ENCODE measurements at regions not wholly inside any gene's neighbourhood (a gene's known extent, or its start where the extent isn't known, plus 50 kb on each side); places are given as distances from the start of the nearest gene placed in this dataset.
"Not testable (repeated sequence)": the region's sequence is repeated elsewhere in the genome, so short reads cannot be mapped to it uniquely, and the experiment has no call there.

DNA sequence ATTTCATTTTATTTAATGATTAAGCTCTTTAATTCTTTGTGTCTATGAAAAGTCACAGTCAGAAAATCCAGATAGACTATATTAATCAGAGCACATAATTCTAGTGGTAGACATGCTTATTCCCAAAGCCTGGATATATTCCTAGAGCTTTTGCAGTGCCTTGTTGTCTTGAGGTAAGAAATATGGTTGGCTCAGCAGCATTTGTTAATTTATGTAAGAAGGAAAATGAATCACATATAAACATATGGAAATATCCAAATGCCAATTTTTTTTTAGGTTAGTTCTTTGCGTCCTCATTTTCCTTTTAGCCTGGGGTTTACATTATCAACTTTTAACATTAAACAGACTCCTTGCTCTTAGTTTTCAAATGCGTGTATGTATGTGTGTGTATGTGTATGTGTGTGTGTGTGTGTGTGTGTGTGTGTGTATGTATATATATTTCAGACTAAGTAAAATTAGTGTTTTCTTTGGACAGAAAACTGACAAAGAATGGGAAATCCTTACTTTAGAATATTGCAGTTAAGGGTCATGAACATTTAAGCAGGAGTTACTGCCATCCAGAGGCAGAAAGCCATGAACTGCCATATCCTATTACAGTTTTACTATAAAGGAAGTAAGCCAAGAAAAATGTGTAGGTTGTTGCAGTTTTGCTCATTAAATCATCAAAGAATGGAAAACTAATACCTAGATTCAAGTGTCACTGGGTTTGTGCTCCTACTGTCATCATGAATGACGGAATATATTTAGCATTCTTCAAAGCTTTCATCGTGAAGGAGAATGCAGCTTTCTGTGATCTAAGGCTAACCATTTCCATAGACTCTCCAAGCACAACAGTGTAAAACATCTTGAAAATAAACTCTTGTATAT lies 477.1 kb upstream of the NR5A2 start:
- Mint-ChIP-seq H3K36me3 (ENCODE audit: low read depth) (no peaks in the 10 kb centered on the region), H3K27me3 (peaks cover 8% of the 10 kb centered on the region), H3K4me3 (no peak overlapping the region), H3K27ac (no peak overlapping the region), H3K9me3 (ENCODE audit: low read depth) (no peaks in the 10 kb centered on the region), H3K4me1 (no peaks in the 10 kb centered on the region)
- DNase-seq (no peak), ATAC-seq (peak; percentile 42)
- ChIA-PET POLR2A (no interaction called here), CTCF (interaction anchor here (1.0 to 1.7 kb wide), 4 partner anchors 11 to 86 kb away, joined by 3 to 5 read pairs (median 4); no protein-coding TSS in a partner anchor)
- intact Hi-C loops (cut with DNase I, micrococcal nuclease), result loop anchor here (5.0 to 10.0 kb wide), 4 partner anchors 286 to 778 kb away; no protein-coding TSS in a partner anchor

- ChIA-PET POLR2A (no interaction called here), CTCF (interaction anchor here (0.7 to 1.2 kb wide), 2 partner anchors 45 to 133 kb away, joined by 4 read pairs; no protein-coding TSS in a partner anchor)
- DNase-seq (peak; percentile 62), ATAC-seq (no peak)
- Mint-ChIP-seq H3K27ac (no peak overlapping the region), H3K27me3 (peaks cover 8% of the 10 kb centered on the region), H3K4me1 (no peaks in the 10 kb centered on the region), H3K4me3 (no peak overlapping the region), H3K9me3 (ENCODE audit: low read depth) (no peaks in the 10 kb centered on the region), H3K36me3 (ENCODE audit: low read depth) (no peaks in the 10 kb centered on the region)
- intact Hi-C loops (cut with DNase I, micrococcal nuclease), result loop anchor here (5.0 to 10.0 kb wide), 4 partner anchors 287 to 780 kb away; no protein-coding TSS in a partner anchor
These were observed 475.4 kb upstream of the NR5A2 start for GRCh38 chr1:199551967-199552565.

GRCh38 chr1:199553104-199553503 lies 474.4 kb upstream of the NR5A2 start:
- no peaks in the 10 kb centered on the region for H3K4me1 Mint-ChIP-seq
- H3K27ac Mint-ChIP-seq, result no peak overlapping the region
- no peaks in the 10 kb centered on the region for H3K36me3 Mint-ChIP-seq (ENCODE audit: low read depth)
- ChIA-PET CTCF (interaction anchor here (1.2 kb wide), 1 partner anchor 131 kb away, joined by 4 read pairs; no protein-coding TSS in a partner anchor), POLR2A (no interaction called here)
- DNase-seq (no peak), ATAC-seq (no peak)
- H3K27me3 Mint-ChIP-seq, result peaks cover 8% of the 10 kb centered on the region
- H3K4me3 Mint-ChIP-seq, result no peak overlapping the region
- intact Hi-C loops (cut with DNase I, micrococcal nuclease), result loop anchor here (5.0 to 10.0 kb wide), 4 partner anchors 288 to 781 kb away; no protein-coding TSS in a partner anchor
- no peaks in the 10 kb centered on the region for H3K9me3 Mint-ChIP-seq (ENCODE audit: low read depth)

DNA sequence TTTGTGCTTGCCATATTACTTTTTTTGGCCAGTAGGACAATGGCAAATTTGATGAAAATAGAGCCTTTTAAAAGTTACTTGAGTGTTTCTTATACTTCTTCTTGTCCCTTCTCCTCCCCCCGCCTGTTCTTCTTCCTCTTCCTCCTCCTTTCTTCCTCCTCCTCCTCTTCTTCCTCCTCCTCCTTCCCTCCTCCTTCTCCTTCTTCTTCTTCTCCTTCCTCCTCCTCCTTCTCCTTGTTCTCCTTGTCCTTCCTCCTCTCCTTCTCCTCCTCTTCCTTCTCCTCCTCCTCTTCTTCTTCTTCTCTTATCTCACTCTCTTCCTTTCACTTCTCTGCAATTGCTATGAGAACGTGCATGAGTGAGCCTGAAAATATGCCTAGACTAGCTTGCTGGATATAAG lies 466.2 kb upstream of the NR5A2 start:
- Mint-ChIP-seq H3K36me3 (ENCODE audit: low read depth) (no peaks in the 10 kb centered on the region), H3K4me1 (no peaks in the 10 kb centered on the region), H3K4me3 (no peak overlapping the region), H3K27ac (no peak overlapping the region), H3K27me3 (peaks cover 10% of the 10 kb centered on the region), H3K9me3 (ENCODE audit: low read depth) (no peaks in the 10 kb centered on the region)
- intact Hi-C loops (cut with DNase I, micrococcal nuclease), result no loop called here
- ChIA-PET CTCF (interaction anchor here (0.7 kb wide), 2 partner anchors 318 to 1481 kb away, joined by 3 read pairs; no protein-coding TSS in a partner anchor), POLR2A (no interaction called here)
- DNase-seq, result no peak
- ATAC-seq, result no peak

GRCh38 chr1:199573047-199573446 lies 454.5 kb upstream of the NR5A2 start:
- ChIA-PET POLR2A (no interaction called here), CTCF (interaction anchor here (1.6 kb wide), 1 partner anchor 23 kb away, joined by 5 read pairs; no protein-coding TSS in a partner anchor)
- ATAC-seq, result no peak
- no peak overlapping the region for H3K4me3 Mint-ChIP-seq
- H3K9me3 Mint-ChIP-seq (ENCODE audit: low read depth), result no peaks in the 10 kb centered on the region
- no peak for DNase-seq
- no peaks in the 10 kb centered on the region for H3K36me3 Mint-ChIP-seq (ENCODE audit: low read depth)
- H3K27ac Mint-ChIP-seq, result no peak overlapping the region
- intact Hi-C loops (cut with DNase I, micrococcal nuclease), result no loop called here
- no peaks in the 10 kb centered on the region for H3K4me1 Mint-ChIP-seq
- H3K27me3 Mint-ChIP-seq, result no peaks in the 10 kb centered on the region

DNA sequence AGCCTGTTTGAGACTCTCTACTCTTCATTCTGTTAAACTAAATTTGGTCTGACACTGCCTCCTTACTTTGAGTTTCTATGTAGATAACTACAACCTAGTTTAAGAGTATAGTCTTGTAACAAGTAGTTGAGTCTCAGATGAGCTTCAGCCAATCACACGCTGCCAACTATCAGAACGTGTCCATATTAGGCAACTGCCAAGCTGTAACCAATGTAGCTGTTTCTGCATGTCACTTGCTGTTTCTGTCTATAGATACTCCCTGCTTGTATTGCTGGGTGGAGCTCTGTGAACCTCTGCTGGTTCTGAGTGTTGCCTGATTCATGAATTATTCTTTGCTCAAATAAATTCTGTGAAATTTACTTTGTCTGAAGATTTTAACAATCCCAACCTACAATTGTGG lies 452.6 kb upstream of the NR5A2 start:
- no peak for DNase-seq
- Mint-ChIP-seq H3K27ac (no peak overlapping the region), H3K27me3 (no peaks in the 10 kb centered on the region), H3K9me3 (ENCODE audit: low read depth) (no peaks in the 10 kb centered on the region), H3K4me3 (no peak overlapping the region), H3K36me3 (ENCODE audit: low read depth) (no peaks in the 10 kb centered on the region), H3K4me1 (no peaks in the 10 kb centered on the region)
- ChIA-PET POLR2A (no interaction called here), CTCF (no interaction called here)
- no peak for ATAC-seq
- intact Hi-C loops (cut with DNase I, micrococcal nuclease), result no loop called here

DNA sequence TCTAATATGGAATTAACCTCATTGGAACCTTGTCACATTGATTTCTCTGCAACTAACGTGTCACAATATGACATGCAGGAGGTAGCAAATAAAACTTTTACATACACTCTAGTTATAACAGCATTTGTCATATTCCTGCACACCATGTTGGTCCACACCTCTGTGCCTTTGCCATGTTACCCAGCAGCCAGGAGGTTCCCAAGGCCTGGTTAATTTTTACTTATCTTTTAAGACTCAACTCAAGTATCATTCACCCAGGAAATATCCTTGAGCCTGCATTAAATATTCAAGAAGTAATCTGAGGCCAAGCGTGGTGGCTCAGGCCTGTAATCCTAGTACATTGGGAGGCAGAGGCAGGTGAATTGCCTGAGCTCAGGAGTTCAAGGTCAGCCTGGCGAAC lies 447.2 kb upstream of the NR5A2 start:
- POLR2A ChIA-PET, result no interaction called here
- no peaks in the 10 kb centered on the region for H3K36me3 Mint-ChIP-seq (ENCODE audit: low read depth)
- no peak overlapping the region for H3K4me3 Mint-ChIP-seq
- CTCF ChIA-PET, result no interaction called here
- H3K4me1 Mint-ChIP-seq, result no peaks in the 10 kb centered on the region
- intact Hi-C loops (cut with DNase I, micrococcal nuclease), result no loop called here
- H3K27ac Mint-ChIP-seq, result no peak overlapping the region
- no peaks in the 10 kb centered on the region for H3K9me3 Mint-ChIP-seq (ENCODE audit: low read depth)
- no peaks in the 10 kb centered on the region for H3K27me3 Mint-ChIP-seq
- ATAC-seq, result no peak
- no peak for DNase-seq

DNA sequence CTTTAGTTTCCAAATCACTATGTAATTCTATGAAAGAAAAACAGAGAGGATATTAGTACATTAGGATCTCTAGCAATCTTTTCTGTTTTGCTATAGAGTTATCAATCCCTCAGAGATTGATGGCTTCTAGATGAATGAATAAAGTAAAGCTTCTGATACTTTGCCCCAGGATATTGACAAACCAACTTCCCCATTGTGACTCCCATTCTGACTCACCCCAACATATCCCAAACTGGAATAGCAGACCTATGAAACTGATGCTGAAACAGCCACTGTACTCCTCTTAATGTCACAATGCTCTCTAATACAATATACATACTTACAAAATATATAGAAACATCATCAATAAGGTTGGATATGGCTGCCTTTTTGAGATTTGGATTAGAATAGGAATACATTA lies 442.1 kb upstream of the NR5A2 start:
- ATAC-seq (no peak), DNase-seq (no peak)
- intact Hi-C loops (cut with DNase I, micrococcal nuclease), result no loop called here
- Mint-ChIP-seq H3K4me3 (no peak overlapping the region), H3K4me1 (peaks cover 3% of the 10 kb centered on the region), H3K36me3 (ENCODE audit: low read depth) (no peaks in the 10 kb centered on the region), H3K9me3 (ENCODE audit: low read depth) (no peaks in the 10 kb centered on the region), H3K27ac (no peak overlapping the region), H3K27me3 (no peaks in the 10 kb centered on the region)
- POLR2A ChIA-PET, result no interaction called here
- CTCF ChIA-PET, result no interaction called here

GRCh38 chr1:199590708-199591107 lies 436.8 kb upstream of the NR5A2 start:
- POLR2A ChIA-PET, result interaction anchor here (0.6 kb wide), 1 partner anchor 22 kb away, joined by 5 read pairs; no protein-coding TSS in a partner anchor

DNA sequence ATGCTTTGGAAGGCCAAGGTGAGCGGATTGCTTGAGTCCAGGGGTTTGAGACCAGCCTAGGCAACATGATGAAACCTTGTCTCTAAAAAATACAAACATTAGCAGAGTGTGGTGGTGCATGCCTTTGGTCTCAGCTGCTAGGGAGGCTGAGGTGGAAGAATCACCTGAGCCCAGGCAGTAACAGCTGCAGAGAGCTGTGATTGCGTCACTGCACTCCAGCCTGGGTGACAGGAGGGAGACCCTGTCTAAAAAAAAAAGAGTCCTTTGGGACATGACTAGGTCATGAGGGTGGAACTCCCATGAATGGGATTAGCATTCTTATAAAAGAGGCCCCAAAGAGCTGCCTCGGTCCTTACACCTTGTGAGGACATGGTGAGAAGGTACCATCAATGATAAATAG lies 436.0 kb upstream of the NR5A2 start:
- POLR2A ChIA-PET, result no interaction called here
- Mint-ChIP-seq H3K27me3 (peaks cover 10% of the 10 kb centered on the region), H3K4me1 (peaks cover 10% of the 10 kb centered on the region), H3K9me3 (ENCODE audit: low read depth) (no peaks in the 10 kb centered on the region), H3K27ac (no peak overlapping the region), H3K4me3 (no peak overlapping the region), H3K36me3 (ENCODE audit: low read depth) (no peaks in the 10 kb centered on the region)
- no peak for ATAC-seq
- CTCF ChIA-PET, result interaction anchor here (0.6 kb wide), 1 partner anchor 169 kb away, joined by 4 read pairs; no protein-coding TSS in a partner anchor
- intact Hi-C loops (cut with DNase I, micrococcal nuclease), result no loop called here
- no peak for DNase-seq

More at GRCh38 chr1:199590708-199591107, 436.8 kb upstream of the NR5A2 start:
- DNase-seq (no peak), ATAC-seq (peak; percentile 89)
- no peak overlapping the region for H3K4me3 Mint-ChIP-seq
- H3K27me3 Mint-ChIP-seq, result peaks cover 7% of the 10 kb centered on the region
- intact Hi-C loops (cut with DNase I, micrococcal nuclease), result no loop called here
- H3K27ac Mint-ChIP-seq, result no peak overlapping the region
- CTCF ChIA-PET, result no interaction called here
- H3K9me3 Mint-ChIP-seq (ENCODE audit: low read depth), result no peaks in the 10 kb centered on the region
- no peaks in the 10 kb centered on the region for H3K36me3 Mint-ChIP-seq (ENCODE audit: low read depth)
- peaks cover 10% of the 10 kb centered on the region for H3K4me1 Mint-ChIP-seq

DNA sequence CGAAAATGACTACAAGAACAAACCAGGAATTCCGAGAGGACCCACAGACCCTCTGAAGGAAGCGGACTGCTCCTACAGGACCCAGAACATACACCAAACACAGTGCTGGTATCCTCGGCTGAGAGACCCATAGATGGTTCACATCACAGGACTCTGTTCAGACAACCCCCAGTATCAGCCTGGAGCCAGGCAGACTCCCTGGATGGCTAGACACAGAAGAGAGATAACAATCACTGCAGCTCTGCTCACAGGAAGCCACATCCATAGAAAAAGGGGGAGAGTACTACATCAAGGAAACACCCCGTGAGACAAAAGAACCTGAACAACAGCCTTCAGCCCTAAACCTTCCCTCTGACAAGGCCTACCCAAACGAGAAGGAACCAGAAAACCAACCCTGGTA lies 434.0 kb upstream of the NR5A2 start:
- Mint-ChIP-seq H3K4me3 (no peak overlapping the region), H3K36me3 (ENCODE audit: low read depth) (no peaks in the 10 kb centered on the region), H3K9me3 (ENCODE audit: low read depth) (no peaks in the 10 kb centered on the region), H3K27ac (no peak overlapping the region), H3K4me1 (peaks cover 10% of the 10 kb centered on the region), H3K27me3 (peaks cover 22% of the 10 kb centered on the region)
- no peak for DNase-seq
- no peak for ATAC-seq
- intact Hi-C loops (cut with DNase I, micrococcal nuclease), result no loop called here
- ChIA-PET POLR2A (no interaction called here), CTCF (no interaction called here)

GRCh38 chr1:199596448-199596847 lies 431.1 kb upstream of the NR5A2 start:
- POLR2A ChIA-PET, CTCF ChIA-PET: not testable (repeated sequence)

More at GRCh38 chr1:199596448-199596847, 431.1 kb upstream of the NR5A2 start:
- ATAC-seq; DNase-seq; intact Hi-C loops (cut with DNase I, micrococcal nuclease); H3K9me3 Mint-ChIP-seq (ENCODE audit: low read depth); H3K4me1 Mint-ChIP-seq; H3K27ac Mint-ChIP-seq; H3K36me3 Mint-ChIP-seq (ENCODE audit: low read depth); H3K4me3 Mint-ChIP-seq: not testable (repeated sequence)
- H3K27me3 Mint-ChIP-seq, result peaks cover 26% of the 10 kb centered on the region
